H1 (cell line): ENCODE measurements at regions not wholly inside any gene's neighbourhood (a gene's known extent, or its start where the extent isn't known, plus 50 kb on each side); places are given as distances from the start of the nearest gene placed in this dataset.

Experiments used
- CTCF ChIA-PET: fragments of 300-600 bp; sonication (Branson Sonifier 250); formaldehyde crosslinking; loops from one replicate; lab custom pipeline; 2021; ENCODE audit not compliant: partially characterized antibody; lab: Charles Lee
- POLR2A ChIA-PET: fragments of 300-600 bp; sonication (Branson Sonifier 250); formaldehyde crosslinking; loops from one replicate; lab custom pipeline; 2021; ENCODE audit warnings: inconsistent platforms; ENCODE audit not compliant: partially characterized antibody; lab: Charles Lee
- DNase-seq, 2 experiments: peaks; one replicate each; pipeline versions ENCODE4 v3.0.0 to v3.0.0-alpha.2; 2010 to 2022; ENCODE audit warnings: low spot score in 2 of 2, low read depth in 1 of 2, mixed read lengths in 1 of 2
- FAIRE-seq: peaks from 2 replicates; lab custom pipeline; 2011; peaks lifted over from hg19 to GRCh38; lab: Jason Lieb, UNC
- H2AFZ ChIP-seq: 2 replicates; pipeline ENCODE4 v1.8.1; 2012; ENCODE audit warnings: low read length, inconsistent platforms
- H2AK5ac ChIP-seq: 2 replicates; pipeline ENCODE4 v1.6.1; 2013; ENCODE audit warnings: low read depth, low read length
- H2BK120ac ChIP-seq: replicated peaks from 2 replicates; pipeline ENCODE3; 2013; ENCODE audit warnings: low read depth, low read length, inconsistent platforms
- H2BK12ac ChIP-seq: 2 replicates; pipeline ENCODE4 v1.6.1; 2013; ENCODE audit warnings: low read depth, low read length
- H2BK15ac ChIP-seq: 2 replicates; pipeline ENCODE4 v1.6.1; 2013; ENCODE audit warnings: low read length
- H2BK20ac ChIP-seq: 2 replicates; pipeline ENCODE4 v1.6.1; 2013; ENCODE audit warnings: low read length
- H2BK5ac ChIP-seq: 2 replicates; pipeline ENCODE4 v1.6.1; 2013; ENCODE audit warnings: low read depth, low read length
- H3K14ac ChIP-seq: 2 replicates; pipeline ENCODE4 v1.6.1; 2013; ENCODE audit warnings: inconsistent platforms; ENCODE audit not compliant: insufficient read length
- H3K18ac ChIP-seq: 2 replicates; pipeline ENCODE4 v1.6.1; 2013; ENCODE audit warnings: low read length; ENCODE audit errors: extremely low read depth
- H3K23ac ChIP-seq: 2 replicates; pipeline ENCODE4 v1.6.1; 2013; ENCODE audit warnings: inconsistent platforms; ENCODE audit not compliant: insufficient read length
- H3K23me2 ChIP-seq: 2 replicates; pipeline ENCODE4 v1.6.1; 2013; ENCODE audit warnings: low read depth, low read length
- H3K27ac ChIP-seq: 2 replicates; pipeline ENCODE4 v1.6.1; 2011; ENCODE audit warnings: low read depth, low read length, inconsistent platforms
- H3K27me3 ChIP-seq, 4 experiments: replicated peaks in 1 of 4; 1 replicate in 1 of 4; 2 replicates in 3 of 4; pipeline versions ENCODE4 v1.6.1 to v1.8.1; 2011 to 2013; ENCODE audit warnings: low read length in 3 of 4, mild to moderate bottlenecking in 3 of 4, inconsistent platforms in 2 of 4, mixed read lengths in 2 of 4, moderate library complexity in 1 of 4; ENCODE audit not compliant: control insufficient read depth in 3 of 4, insufficient read depth in 3 of 4; ENCODE audit errors: extremely low read depth in 1 of 4
- H3K36me3 ChIP-seq, 4 experiments: 2 replicates each; pipeline versions ENCODE4 v1.6.1 to v1.8.1; 2011 to 2013; ENCODE audit warnings: mild to moderate bottlenecking in 4 of 4, low read length in 3 of 4, moderate library complexity in 2 of 4, control low read depth in 1 of 4, inconsistent platforms in 1 of 4; ENCODE audit not compliant: insufficient read depth in 4 of 4, control insufficient read depth in 2 of 4
- H3K4ac ChIP-seq: replicated peaks from 2 replicates; pipeline ENCODE3; 2013; ENCODE audit warnings: low read length, low read depth, mixed read lengths, inconsistent platforms; ENCODE audit not compliant: insufficient read length
- H3K4me1 ChIP-seq, 4 experiments: replicated peaks in 1 of 4; 1 replicate in 1 of 4; 2 replicates in 3 of 4; pipeline versions ENCODE4 v1.6.1 to v1.8.1; 2011 to 2013; ENCODE audit warnings: low read length in 3 of 4, inconsistent platforms in 2 of 4, mixed read lengths in 1 of 4; ENCODE audit not compliant: insufficient read depth in 4 of 4, control insufficient read depth in 3 of 4
- H3K4me2 ChIP-seq, 2 experiments: 2 replicates each; pipeline versions ENCODE4 v1.6.1 to v1.8.1; 2011 to 2013; ENCODE audit warnings: low read depth in 2 of 2, low read length in 2 of 2, control low read depth in 1 of 2, inconsistent platforms in 1 of 2, mild to moderate bottlenecking in 1 of 2; ENCODE audit not compliant: insufficient read depth in 1 of 2
- H3K4me3 ChIP-seq, 4 experiments: fragments of 200-600, 300-600 bp in 1 of 4; sonication (generic), shearing (Covaris generic), sonication (Bioruptor Twin) in 1 of 4; 2 replicates each; pipeline versions ENCODE4 v1.5.1 to v1.8.1; 2011 to 2016; ENCODE audit warnings: low read length in 4 of 4, low read depth in 3 of 4, control low read depth in 2 of 4, inconsistent platforms in 2 of 4, mild to moderate bottlenecking in 2 of 4, mixed read lengths in 1 of 4, moderate library complexity in 1 of 4; ENCODE audit not compliant: insufficient read depth in 2 of 4; ENCODE audit errors: extremely low read depth in 1 of 4
- H3K56ac ChIP-seq: replicated peaks from 2 replicates; pipeline ENCODE3; 2013; ENCODE audit warnings: low read depth, mild to moderate bottlenecking, mixed read lengths, low read length, inconsistent platforms; ENCODE audit not compliant: insufficient read length
- H3K79me1 ChIP-seq: 2 replicates; pipeline ENCODE4 v1.6.1; 2013; ENCODE audit warnings: low read depth, low read length, control low read depth
- H3K79me2 ChIP-seq, 2 experiments: 2 replicates each; pipeline versions ENCODE4 v1.6.1 to v1.8.1; 2012 to 2013; ENCODE audit warnings: low read length in 2 of 2, mild to moderate bottlenecking in 2 of 2, inconsistent platforms in 1 of 2; ENCODE audit not compliant: insufficient read depth in 2 of 2, control insufficient read depth in 1 of 2
- H3K9ac ChIP-seq, 4 experiments: replicated peaks in 1 of 4; 1 replicate in 1 of 4; 2 replicates in 3 of 4; pipeline versions ENCODE4 v1.6.1 to v1.8.1; 2011 to 2013; ENCODE audit warnings: low read depth in 3 of 4, low read length in 3 of 4, control low read depth in 2 of 4, mild to moderate bottlenecking in 2 of 4, moderate library complexity in 2 of 4, inconsistent platforms in 1 of 4; ENCODE audit errors: extremely low read depth in 1 of 4
- H3K9me3 ChIP-seq, 2 experiments: 2 replicates each; pipeline versions ENCODE4 v1.6.1 to v1.8.1; 2012 to 2013; ENCODE audit warnings: mild to moderate bottlenecking in 2 of 2, moderate library complexity in 2 of 2, control low read depth in 1 of 2, inconsistent platforms in 1 of 2, low read depth in 1 of 2, low read length in 1 of 2, mixed read lengths in 1 of 2; ENCODE audit not compliant: insufficient read depth in 2 of 2
- H4K20me1 ChIP-seq, 2 experiments: replicated peaks in 1 of 2; 2 replicates each; pipeline versions ENCODE3 to v1.8.1; 2011 to 2013; ENCODE audit warnings: inconsistent platforms in 2 of 2, low read length in 2 of 2, mild to moderate bottlenecking in 1 of 2; ENCODE audit not compliant: insufficient read depth in 2 of 2, control insufficient read depth in 1 of 2
- H4K5ac ChIP-seq: 2 replicates; pipeline ENCODE4 v1.6.1; 2013; ENCODE audit warnings: low read length, low read depth, mixed read lengths, inconsistent platforms; ENCODE audit not compliant: insufficient read length
- H4K8ac ChIP-seq: 2 replicates; pipeline ENCODE4 v1.8.0; 2013; ENCODE audit warnings: mild to moderate bottlenecking, moderate library complexity, low read length, inconsistent platforms; ENCODE audit not compliant: insufficient read depth; ENCODE audit errors: extremely low read depth
- H4K91ac ChIP-seq: replicated peaks from 2 replicates; pipeline ENCODE3; 2013; ENCODE audit warnings: low read length, mixed read lengths, inconsistent platforms; ENCODE audit not compliant: insufficient read length
- BACH1 ChIP-seq: IDR thresholded peaks from 2 replicates; pipeline ENCODE4 v1.6.1; 2012; ENCODE audit warnings: low read length, improper control_type of control experiment
- HDAC2 ChIP-seq, 2 experiments: fragments of 300-600 bp in 1 of 2; sonication (generic) in 1 of 2; IDR thresholded peaks; 2 replicates each; pipeline ENCODE4 v1.6.1; 2011 to 2012; ENCODE audit warnings: low read depth in 2 of 2, low read length in 2 of 2, mild to moderate bottlenecking in 2 of 2, moderate library complexity in 2 of 2, borderline replicate concordance in 1 of 2, inconsistent platforms in 1 of 2
- MAFK ChIP-seq: IDR thresholded peaks from 2 replicates; pipeline ENCODE4 v1.6.1; 2012; ENCODE audit warnings: low read depth, mild to moderate bottlenecking, improper control_type of control experiment, low read length
- MAX ChIP-seq: IDR thresholded peaks from 2 replicates; pipeline ENCODE4 v1.6.1; 2012; ENCODE audit warnings: inconsistent platforms
- SIX5 ChIP-seq: IDR thresholded peaks from 2 replicates; pipeline ENCODE4 v1.6.1; 2011; ENCODE audit warnings: mild to moderate bottlenecking, low read depth, low read length
- WGBS, 2 experiments: shearing (Covaris generic) in 1 of 2; methylation state at CpG; one replicate each; pipeline versions ENCODE4 v1.1.6 to v1.1.7; 2013 to 2015; ENCODE audit warnings: low lambda C conversion rate in 2 of 2, mixed read lengths in 2 of 2, inconsistent platforms in 1 of 2, low coverage in 1 of 2, missing lambda C conversion rate in 1 of 2; ENCODE audit not compliant: insufficient replicate concordance in 2 of 2, insufficient coverage in 1 of 2, insufficient read length in 1 of 2; ENCODE audit errors: extremely low coverage in 1 of 2, missing lambda C conversion rate in 1 of 2; 5-methylcytosine and 5-hydroxymethylcytosine counted together

GRCh38 chr7:155971180-155971770 is 159.0 kb upstream of the SHH start:
- H4K8ac ChIP-seq, result no peak overlapping the region
- no peak overlapping the region for H2BK15ac ChIP-seq
- no peaks in the 10 kb centered on the region for H3K9me3 ChIP-seq
- no peak overlapping the region for H2BK20ac ChIP-seq
- no peak overlapping the region for H3K4me3 ChIP-seq
- no peak overlapping the region for H3K27ac ChIP-seq
- no peak overlapping the region for H2BK5ac ChIP-seq
- H2BK12ac ChIP-seq, result no peak overlapping the region
- H4K5ac ChIP-seq, result no peak overlapping the region
- DNase-seq (no peak), FAIRE-seq (no peak)
- H3K79me1 ChIP-seq, result no peaks in the 10 kb centered on the region
- H3K4me2 ChIP-seq, result no peak overlapping the region
- H3K4me1 ChIP-seq, result no peaks in the 10 kb centered on the region; a peak in 1 of 7 replicates
- no peak overlapping the region for H2BK120ac ChIP-seq
- H3K56ac ChIP-seq, result no peak overlapping the region
- ChIA-PET POLR2A (no interaction called here), CTCF (no interaction called here)
- no peak overlapping the region for H4K91ac ChIP-seq
- no peak overlapping the region for H3K14ac ChIP-seq
- no peaks in the 10 kb centered on the region for H3K36me3 ChIP-seq
- no peak overlapping the region for H3K18ac ChIP-seq
- no peaks in the 10 kb centered on the region for H3K23me2 ChIP-seq
- 92% methylated on average over 14 of the region's 15 CpGs; no CpG with 5 or more reads in 1 of the 2 experiments for WGBS, 2 experiments
- no peak overlapping the region for H2AFZ ChIP-seq
- no peak overlapping the region for H2AK5ac ChIP-seq
- no peaks in the 10 kb centered on the region for H3K79me2 ChIP-seq
- no peaks in the 10 kb centered on the region for H4K20me1 ChIP-seq
- no peak overlapping the region for H3K4ac ChIP-seq
- H3K9ac ChIP-seq, result no peak overlapping the region
- no peak overlapping the region for H3K23ac ChIP-seq
- H3K27me3 ChIP-seq, result no peaks in the 10 kb centered on the region
- TF ChIP-seq SIX5, result no peak
- TF ChIP-seq BACH1, result no peak
- no peak for TF ChIP-seq HDAC2 (IDR thresholded peaks at IDR 0.05; ENCODE audit: borderline replicate concordance in 1 of 2, low read depth in 2 of 2, low read length in 2 of 2)
- no peak for TF ChIP-seq MAFK
- no peak for TF ChIP-seq MAX
